Fibroblast of lung (primary cell): ENCODE measurements at regions not wholly inside any gene's neighbourhood (a gene's known extent, or its start where the extent isn't known, plus 50 kb on each side); places are given as distances from the start of the nearest gene placed in this dataset.

Source experiments
- DNase-seq, 2 donors: peaks; one replicate each; pipeline versions ENCODE4 v3.0.0 to v3.0.0-alpha.2; 2010; ENCODE audit warnings: low read depth in 2 of 2
- H2AFZ ChIP-seq: 2 replicates; pipeline ENCODE4 v1.5.1; 2012; ENCODE audit warnings: low read length, control low read depth, inconsistent platforms
- H3K27ac ChIP-seq: 2 replicates; pipeline ENCODE4 v1.5.1; 2011; ENCODE audit warnings: low read length, control low read depth; ENCODE audit not compliant: insufficient read depth
- H3K27me3 ChIP-seq: 2 replicates; pipeline ENCODE4 v1.5.1; 2011; ENCODE audit warnings: mild to moderate bottlenecking, low read length; ENCODE audit not compliant: control insufficient read depth, insufficient read depth
- H3K36me3 ChIP-seq: 2 replicates; pipeline ENCODE4 v1.5.1; 2011; ENCODE audit warnings: low read length; ENCODE audit not compliant: control insufficient read depth, insufficient read depth
- H3K4me1 ChIP-seq: 2 replicates; pipeline ENCODE4 v1.5.1; 2011; ENCODE audit warnings: low read length; ENCODE audit not compliant: control insufficient read depth, insufficient read depth; ENCODE audit errors: extremely low read depth
- H3K4me2 ChIP-seq: 2 replicates; pipeline ENCODE4 v1.5.1; 2011; ENCODE audit warnings: low read length, control low read depth; ENCODE audit not compliant: insufficient read depth; ENCODE audit errors: extremely low read depth
- H3K4me3 ChIP-seq, 4 experiments: fragments of 200-600 bp in 1 of 4; sonication (generic) in 1 of 4; replicated peaks in 1 of 4; 2 replicates each; pipeline ENCODE4 v1.5.1; 2011 to 2016; ENCODE audit warnings: low read length in 4 of 4, low read depth in 3 of 4, mild to moderate bottlenecking in 3 of 4, control low read depth in 2 of 4, inconsistent platforms in 1 of 4, mixed read lengths in 1 of 4; ENCODE audit not compliant: insufficient read depth in 1 of 4; ENCODE audit errors: control extremely low read depth in 1 of 4
- H3K79me2 ChIP-seq: 2 replicates; pipeline ENCODE4 v1.5.1; 2012; ENCODE audit warnings: mild to moderate bottlenecking, low read length, inconsistent platforms; ENCODE audit not compliant: control insufficient read depth, insufficient read depth
- H3K9ac ChIP-seq: 2 replicates; pipeline ENCODE4 v1.5.1; 2011; ENCODE audit warnings: mild to moderate bottlenecking, low read length, control low read depth; ENCODE audit not compliant: insufficient read depth
- H3K9me3 ChIP-seq: 2 replicates; pipeline ENCODE4 v1.5.1; 2012; ENCODE audit warnings: low read depth, low read length; ENCODE audit not compliant: control insufficient read depth, insufficient read depth
- H4K20me1 ChIP-seq: 2 replicates; pipeline ENCODE4 v1.5.1; 2011; ENCODE audit warnings: low read length; ENCODE audit not compliant: control insufficient read depth, insufficient read depth; ENCODE audit errors: extremely low read depth
- CTCF ChIP-seq, 2 donors: IDR thresholded peaks in 1 of 2; conservative IDR thresholded peaks in 1 of 2; 1 replicate in 1 of 2; 2 replicates in 1 of 2; pipeline ENCODE4 v1.5.1; 2011 to 2012; ENCODE audit warnings: low read length in 2 of 2, control low read depth in 1 of 2, inconsistent platforms in 1 of 2, low read depth in 1 of 2, mild to moderate bottlenecking in 1 of 2
- EZH2 ChIP-seq: IDR thresholded peaks from 2 replicates; pipeline ENCODE4 v1.5.1; 2012; ENCODE audit warnings: low read length, control low read depth, mild to moderate bottlenecking; ENCODE audit errors: missing control alignments

- Histone ChIP-seq H3K9ac (no peak overlapping the region), H3K4me3 (no peak overlapping the region), H3K4me1 (no peaks in the 10 kb centered on the region), H4K20me1 (no peaks in the 10 kb centered on the region), H2AFZ (no peak overlapping the region), H3K4me2 (no peak overlapping the region), H3K27ac (no peak overlapping the region), H3K79me2 (no peaks in the 10 kb centered on the region), H3K27me3 (peaks cover 2% of the 10 kb centered on the region), H3K36me3 (no peaks in the 10 kb centered on the region), H3K9me3 (no peaks in the 10 kb centered on the region)
- DNase-seq, result no peak
- TF ChIP-seq EZH2 (no peak), CTCF (conservative IDR thresholded peaks at IDR 0.05 in 1 of 2, IDR thresholded peaks at IDR 0.05 in 1 of 2; ENCODE audit: low read depth in 1 of 2, low read length in 2 of 2) (no peak)
Observed at GRCh38 chr6:100152201-100152600, 158.2 kb upstream of the MCHR2 start.

- Histone ChIP-seq H3K79me2 (no peaks in the 10 kb centered on the region), H3K4me1 (no peaks in the 10 kb centered on the region), H3K9me3 (no peaks in the 10 kb centered on the region), H3K9ac (no peak overlapping the region), H3K27me3 (no peaks in the 10 kb centered on the region), H3K27ac (no peak overlapping the region), H3K4me2 (no peak overlapping the region), H3K36me3 (no peaks in the 10 kb centered on the region), H4K20me1 (no peaks in the 10 kb centered on the region), H2AFZ (no peak overlapping the region), H3K4me3 (no peak overlapping the region)
- TF ChIP-seq EZH2 (no peak), CTCF (conservative IDR thresholded peaks at IDR 0.05 in 1 of 2, IDR thresholded peaks at IDR 0.05 in 1 of 2; ENCODE audit: low read depth in 1 of 2, low read length in 2 of 2) (no peak)
- DNase-seq, result no peak
Observed at GRCh38 chr6:100144991-100145390, 151.0 kb upstream of the MCHR2 start.

GRCh38 chr6:100138346-100139022 is 144.5 kb upstream of the MCHR2 start:
- Histone ChIP-seq H3K79me2 (no peaks in the 10 kb centered on the region), H3K4me3 (no peak overlapping the region), H3K27me3 (no peaks in the 10 kb centered on the region), H3K9me3 (no peaks in the 10 kb centered on the region), H3K4me2 (no peak overlapping the region), H3K36me3 (no peaks in the 10 kb centered on the region), H2AFZ (no peak overlapping the region), H3K27ac (no peak overlapping the region), H4K20me1 (no peaks in the 10 kb centered on the region), H3K9ac (no peak overlapping the region), H3K4me1 (no peaks in the 10 kb centered on the region)
- DNase-seq, result no peak
- no peak for TF ChIP-seq CTCF (conservative IDR thresholded peaks at IDR 0.05 in 1 of 2, IDR thresholded peaks at IDR 0.05 in 1 of 2; ENCODE audit: low read depth in 1 of 2, low read length in 2 of 2)
- TF ChIP-seq EZH2, result no peak
